Left colon (tissue), 2 donors: ENCODE measurements at regions not wholly inside any gene's neighbourhood (a gene's known extent, or its start where the extent isn't known, plus 50 kb on each side); places are given as distances from the start of the nearest gene placed in this dataset.

Experiments
- ATAC-seq: fragments of 200-7000 bp; cut with Tn5 transposase; one replicate; pipeline ENCODE4 v1.9.1; 2020; ENCODE audit warnings: mild to moderate bottlenecking, moderate library complexity
- DNase-seq, 2 donors: peaks; one replicate each; pipeline ENCODE4 v3.0.0-alpha.2; 2020
- intact Hi-C, 2 donors: fragments of 100-400 bp; cut with DNase I in 1 of 2; cut with micrococcal nuclease in 1 of 2; formaldehyde crosslinking; loops; one replicate each; pipeline versions ENCODE4 v1.11.2 to v1.14.0; 2022; cut with DNase I, micrococcal nuclease
- donor health status: DM: no; HTN: no; CAD: no.
- donor health status: DM: yes; HTN: yes; CAD: no.

- intact Hi-C loops: no loop called here
- DNase-seq (no peak), ATAC-seq (no peak)
Observed at GRCh38 chr14:95466506-95466905, 49.9 kb downstream of the SYNE3 start.

- intact Hi-C loops: no loop called here
- no peak for ATAC-seq
- no peak for DNase-seq
Observed at GRCh38 chr14:95465936-95466335, 50.5 kb downstream of the SYNE3 start.

DNA sequence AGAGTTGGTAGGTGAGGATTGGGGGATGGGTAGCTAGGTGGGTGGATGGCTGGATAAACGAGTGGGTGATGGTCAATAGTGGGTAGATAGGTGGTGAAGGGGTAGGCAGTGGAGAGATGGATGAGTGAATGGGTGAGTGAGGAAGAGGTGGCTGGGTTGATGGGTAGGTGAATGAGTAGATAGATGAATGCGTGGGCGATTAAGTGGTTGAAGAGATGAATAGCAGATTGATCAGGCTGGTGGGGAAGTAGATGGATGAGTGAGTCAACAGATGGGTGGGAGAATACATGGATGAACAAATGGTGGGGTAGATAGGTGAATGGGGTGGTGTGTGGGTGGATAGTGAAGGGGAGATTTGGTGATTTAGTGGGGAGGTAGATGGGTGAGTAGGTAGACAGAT lies 51.1 kb downstream of the SYNE3 start:
- ATAC-seq (no peak), DNase-seq (no peak)
- intact Hi-C loops: no loop called here

- intact Hi-C loops: no loop called here
- no peak for DNase-seq
- no peak for ATAC-seq
Observed at GRCh38 chr14:95464514-95464913, 51.9 kb downstream of the SYNE3 start.

DNA sequence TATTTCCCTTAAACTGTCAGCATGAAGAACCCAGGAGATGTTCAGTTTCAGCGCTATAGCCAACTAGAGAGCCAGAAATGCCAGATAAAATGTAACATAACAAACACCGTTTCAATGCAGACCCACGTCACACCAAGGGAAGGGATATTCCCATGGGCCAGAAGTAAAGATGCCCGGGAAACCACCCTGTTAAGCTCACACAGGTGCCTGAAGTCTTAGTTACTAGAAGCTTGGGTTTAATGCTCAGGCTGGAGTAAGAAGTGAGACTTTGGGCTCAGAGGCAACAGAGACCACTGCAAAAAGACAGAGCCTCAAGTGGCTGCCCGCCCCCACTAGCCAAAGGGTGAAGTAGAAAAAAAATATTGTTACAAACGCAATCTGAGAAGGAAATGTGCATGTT lies 52.3 kb downstream of the SYNE3 start:
- ATAC-seq (no peak), DNase-seq (no peak)
- intact Hi-C loops: no loop called here

- peak; percentile 82 for ATAC-seq
- intact Hi-C loops: no loop called here
Observed at GRCh38 chr14:95463171-95463901, 53.1 kb downstream of the SYNE3 start.

GRCh38 chr14:95462491-95462890 lies 54.0 kb downstream of the SYNE3 start:
- intact Hi-C loops: no loop called here
- ATAC-seq (no peak), DNase-seq (no peak)

More at GRCh38 chr14:95463171-95463901, 53.1 kb downstream of the SYNE3 start:
- DNase-seq: peak; percentile 64 to 80

- peak; percentile 52 for ATAC-seq
- peak; percentile 30 to 58 for DNase-seq
- intact Hi-C loops: no loop called here
Observed at GRCh38 chr14:95460647-95461478, 55.6 kb downstream of the SYNE3 start.

DNA sequence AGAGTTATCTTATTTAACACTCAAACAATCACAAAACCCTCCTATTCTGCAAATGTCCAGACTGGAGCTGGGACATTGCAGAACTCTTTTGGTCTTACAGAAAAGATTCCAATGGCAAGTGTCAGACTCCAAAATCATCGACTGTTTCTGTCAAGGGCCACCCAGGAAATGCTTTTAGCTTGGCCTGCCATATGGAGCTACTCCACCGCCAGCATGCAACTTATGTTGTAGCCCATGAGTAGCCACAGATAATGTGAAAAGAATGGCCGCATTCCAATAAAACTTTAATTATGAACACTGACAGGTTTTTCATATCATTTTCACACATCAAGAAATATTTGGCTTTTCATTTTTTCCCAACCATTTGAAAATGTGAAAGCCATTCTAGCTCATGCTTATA lies 57.5 kb downstream of the SYNE3 start:
- no peak for DNase-seq
- intact Hi-C loops: no loop called here
- ATAC-seq: no peak

GRCh38 chr14:95458459-95458858 lies 58.0 kb downstream of the SYNE3 start:
- DNase-seq: no peak
- no peak for ATAC-seq
- intact Hi-C loops: no loop called here

GRCh38 chr14:95456281-95456680 lies 60.2 kb downstream of the SYNE3 start:
- no peak for DNase-seq
- intact Hi-C loops: no loop called here
- no peak for ATAC-seq

DNA sequence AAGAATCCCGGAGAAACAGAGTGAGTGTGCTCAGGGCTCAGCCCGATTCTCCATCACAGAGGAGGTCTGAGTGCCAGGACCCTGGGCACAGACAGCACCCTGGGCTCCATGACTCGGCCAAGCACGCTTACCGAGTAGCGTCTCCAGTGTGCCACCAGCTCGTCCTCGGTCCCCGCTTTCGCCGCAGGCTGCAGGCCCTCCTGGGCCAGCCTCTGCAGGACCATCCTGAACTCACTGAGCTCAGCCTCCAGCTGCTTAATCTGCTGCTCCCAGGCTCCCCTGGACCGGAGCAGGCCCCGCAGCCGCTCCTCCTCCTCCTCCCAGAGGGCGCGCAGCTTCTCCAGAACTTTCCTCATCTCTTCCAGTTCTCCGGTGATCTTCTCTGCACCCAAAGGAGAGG lies 61.2 kb downstream of the SYNE3 start:
- ATAC-seq (no peak), DNase-seq (peak in 1 of 2 donors; percentile 19)
- intact Hi-C loops: no loop called here

GRCh38 chr14:95453713-95453980 lies 62.8 kb downstream of the SYNE3 start:
- no peak for DNase-seq
- intact Hi-C loops: loop anchor here in 1 of 2 donors (5.0 kb wide), 1 partner anchor 79 kb away; no protein-coding TSS in a partner anchor

GRCh38 chr14:95452893-95453712 lies 63.3 kb downstream of the SYNE3 start:
- intact Hi-C loops: loop anchor here in 1 of 2 donors (5.0 kb wide), 1 partner anchor 79 kb away; no protein-coding TSS in a partner anchor
- DNase-seq (no peak), ATAC-seq (no peak)

More at GRCh38 chr14:95453713-95453980, 62.8 kb downstream of the SYNE3 start:
- no peak for ATAC-seq

GRCh38 chr14:95452176-95452892 lies 64.1 kb downstream of the SYNE3 start:
- intact Hi-C loops: loop anchor here in 1 of 2 donors (5.0 kb wide), 1 partner anchor 80 kb away; no protein-coding TSS in a partner anchor
- DNase-seq (no peak), ATAC-seq (peak; percentile 44)

GRCh38 chr14:95449131-95449530 lies 67.3 kb downstream of the SYNE3 start:
- intact Hi-C loops: no loop called here
- DNase-seq: no peak
- no peak for ATAC-seq

GRCh38 chr14:95446470-95446869 lies 70.0 kb downstream of the SYNE3 start:
- DNase-seq: no peak
- intact Hi-C loops: no loop called here
- no peak for ATAC-seq

GRCh38 chr14:95445676-95446075 lies 70.8 kb downstream of the SYNE3 start:
- no peak for ATAC-seq

DNA sequence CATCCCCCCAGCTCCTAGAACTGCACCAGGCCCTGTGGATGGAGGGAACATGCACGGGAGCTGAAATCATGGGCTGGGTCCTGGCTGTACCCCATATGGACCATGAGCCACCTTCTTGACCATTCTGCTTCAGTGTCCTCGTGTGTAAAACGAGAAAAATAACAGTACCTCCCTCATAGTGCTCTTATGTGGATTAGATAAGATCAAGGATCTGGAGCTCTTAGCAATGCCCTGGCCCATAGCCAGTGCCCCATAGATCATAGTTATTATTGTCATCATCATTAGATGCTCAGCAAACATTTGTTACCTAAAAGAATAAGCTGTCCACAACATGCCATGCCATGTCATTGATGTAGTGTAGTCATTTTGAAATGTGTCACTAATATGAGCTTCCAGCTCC lies 71.3 kb downstream of the SYNE3 start:
- intact Hi-C loops: no loop called here
- ATAC-seq: no peak
- DNase-seq: no peak

More at GRCh38 chr14:95445676-95446075, 70.8 kb downstream of the SYNE3 start:
- intact Hi-C loops: no loop called here
- no peak for DNase-seq
